HCT116 (cell line): ENCODE measurements at regions not wholly inside any gene's neighbourhood (a gene's known extent, or its start where the extent isn't known, plus 50 kb on each side); places are given as distances from the start of the nearest gene placed in this dataset.

Experiments
- ATAC-seq: fragments of 200-7000 bp; cut with Tn5 transposase; 2 replicates; pipeline ENCODE4 v1.9.1; 2020; ENCODE audit warnings: mild to moderate bottlenecking, moderate library complexity
- BruUV-seq: library from RNA; stranded (reverse); fragments of 400-500 nt; replicated peaks from 2 replicates; lab custom pipeline; 2021; lab: Mats Ljungman, UMichigan
- CTCF ChIA-PET: fragments of 300-600 bp; sonication (Branson Sonifier 250); formaldehyde crosslinking; loops from one replicate; lab custom pipeline; 2021; ENCODE audit warnings: antibody characterized with exemption; lab: Charles Lee
- POLR2A ChIA-PET: fragments of 300-600, 350-600 bp; sonication (Branson Sonifier 250); formaldehyde crosslinking; loops from one replicate; lab custom pipeline; 2021; ENCODE audit warnings: antibody characterized with exemption; lab: Charles Lee
- RAD21 ChIA-PET, 2 experiments: fragments of 300-600 bp; sonication (Branson Sonifier 250); formaldehyde crosslinking; loops; one replicate each; lab custom pipeline; 2023; ENCODE audit warnings: low total read pairs in 2 of 2; ENCODE audit not compliant: uncharacterized antibody in 2 of 2, unreplicated experiment in 2 of 2, low non-redundant PET in 1 of 2; lab: Charles Lee
- DNase-seq: peaks from one replicate; pipeline ENCODE4 v3.0.0-alpha.2; 2010; ENCODE audit warnings: low read depth, low spot score
- H2AFZ ChIP-seq: fragments of 200-600 bp; shearing (Covaris generic), sonication (generic); 2 replicates; pipeline ENCODE4 v1.6.1; 2017; ENCODE audit warnings: low read depth, mixed run types, mixed read lengths, antibody characterized with exemption, low read length; ENCODE audit not compliant: poor library complexity, severe bottlenecking
- H3K27ac ChIP-seq: 2 replicates; pipeline ENCODE4 v1.5.1; 2012; ENCODE audit warnings: low read depth, low read length
- H3K27me3 ChIP-seq: fragments of 200-600 bp; sonication (generic); 2 replicates; pipeline ENCODE4 v1.6.1; 2016; ENCODE audit warnings: mixed run types, low read length, mixed read lengths; ENCODE audit not compliant: insufficient read depth
- H3K36me3 ChIP-seq, 2 experiments: fragments of 200-500 bp in 1 of 2; fragments of 200-600 bp in 1 of 2; sonication (Bioruptor generic) in 1 of 2; sonication (generic) in 1 of 2; 2 replicates each; pipeline versions ENCODE4 v1.5.1 to v1.6.1; 2014 to 2016; ENCODE audit warnings: low read length in 2 of 2, inconsistent platforms in 1 of 2, mixed read lengths in 1 of 2, mixed run types in 1 of 2; ENCODE audit not compliant: insufficient read depth in 2 of 2, control insufficient read depth in 1 of 2
- H3K4me1 ChIP-seq, 2 experiments: fragments of 200-600 bp in 1 of 2; sonication (generic) in 1 of 2; 2 replicates each; pipeline versions ENCODE4 v1.5.1 to v1.6.1; 2012 to 2017; ENCODE audit warnings: low read length in 2 of 2, inconsistent platforms in 1 of 2, mild to moderate bottlenecking in 1 of 2, mixed read lengths in 1 of 2, mixed run types in 1 of 2, moderate library complexity in 1 of 2; ENCODE audit not compliant: insufficient read depth in 2 of 2, control insufficient read depth in 1 of 2
- H3K4me2 ChIP-seq: fragments of 200-600 bp; sonication (generic); 2 replicates; pipeline ENCODE4 v1.6.1; 2017; ENCODE audit warnings: mixed run types, low read length, mixed read lengths
- H3K4me3 ChIP-seq, 2 experiments: fragments of 200-600 bp in 1 of 2; sonication (generic) in 1 of 2; replicated peaks in 1 of 2; 2 replicates each; pipeline ENCODE4 v1.5.1; 2011 to 2016; ENCODE audit warnings: low read length in 2 of 2, control low read depth in 1 of 2, low read depth in 1 of 2, mild to moderate bottlenecking in 1 of 2, mixed read lengths in 1 of 2, mixed run types in 1 of 2
- H3K79me2 ChIP-seq: fragments of 200-600 bp; sonication (generic); 2 replicates; pipeline ENCODE4 v1.6.1; 2017; ENCODE audit warnings: mild to moderate bottlenecking, mixed run types, low read length, moderate library complexity, mixed read lengths; ENCODE audit not compliant: insufficient read depth
- H3K9ac ChIP-seq: fragments of 200-600 bp; sonication (generic); 2 replicates; pipeline ENCODE4 v1.6.1; 2016; ENCODE audit warnings: low read length, mixed read lengths
- H3K9me2 ChIP-seq: fragments of 200-600 bp; sonication (generic), shearing (Covaris generic); 2 replicates; pipeline ENCODE4 v1.6.1; 2017; ENCODE audit warnings: mixed run types, mild to moderate bottlenecking, moderate library complexity; ENCODE audit not compliant: insufficient read depth
- H3K9me3 ChIP-seq, 2 experiments: fragments of 200-500 bp in 1 of 2; fragments of 200-600 bp in 1 of 2; sonication (Bioruptor generic) in 1 of 2; sonication (generic) in 1 of 2; 2 replicates each; pipeline ENCODE4 v1.6.1; 2014 to 2017; ENCODE audit warnings: low read length in 2 of 2, mixed read lengths in 2 of 2, inconsistent platforms in 1 of 2, low read depth in 1 of 2, mild to moderate bottlenecking in 1 of 2, mixed run types in 1 of 2, moderate library complexity in 1 of 2; ENCODE audit not compliant: control insufficient read depth in 1 of 2, insufficient read depth in 1 of 2
- H4K20me1 ChIP-seq: fragments of 200-600 bp; sonication (generic), shearing (Covaris generic); 2 replicates; pipeline ENCODE4 v1.6.1; 2017; ENCODE audit warnings: mixed run types, mild to moderate bottlenecking, moderate library complexity; ENCODE audit not compliant: insufficient read depth
- EGR1 ChIP-seq: IDR thresholded peaks from 2 replicates; pipeline ENCODE4 v1.6.1; 2012; ENCODE audit warnings: low read depth
- MAX ChIP-seq: IDR thresholded peaks from 2 replicates; pipeline ENCODE4 v1.6.1; 2012
- POLR2A ChIP-seq: IDR thresholded peaks from 2 replicates; pipeline ENCODE4 v1.7.0; 2011; ENCODE audit warnings: borderline replicate concordance; ENCODE audit not compliant: insufficient read depth, insufficient read length; ENCODE audit errors: extremely low read depth
- POLR2AphosphoS5 ChIP-seq: IDR thresholded peaks from 2 replicates; pipeline ENCODE4 v1.6.1; 2011; ENCODE audit warnings: mild to moderate bottlenecking, low read depth, low read length, moderate library complexity
- TCF7L2 ChIP-seq: IDR thresholded peaks from 2 replicates; pipeline ENCODE4 v1.7.0; 2011; ENCODE audit warnings: borderline replicate concordance, inconsistent platforms; ENCODE audit not compliant: insufficient read depth, insufficient read length; ENCODE audit errors: extremely low read depth
- YY1 ChIP-seq: IDR thresholded peaks from 2 replicates; pipeline ENCODE4 v1.6.1; 2011; ENCODE audit warnings: low read length, low read depth, moderate library complexity, mild to moderate bottlenecking; ENCODE audit not compliant: insufficient replicate concordance; ENCODE audit errors: extremely low read depth
- intact Hi-C: fragments of 100-400 bp; cut with micrococcal nuclease; formaldehyde crosslinking; loops from 2 replicates; pipeline ENCODE4 v1.10.0; 2022
- TF ChIP-seq, protein P1 (sequence below): IDR thresholded peaks from 2 replicates; pipeline ENCODE4 v1.6.1; 2011; ENCODE audit warnings: mild to moderate bottlenecking, low read length, moderate library complexity; ENCODE audit not compliant: insufficient replicate concordance; ENCODE audit errors: extremely low read depth

DNA sequence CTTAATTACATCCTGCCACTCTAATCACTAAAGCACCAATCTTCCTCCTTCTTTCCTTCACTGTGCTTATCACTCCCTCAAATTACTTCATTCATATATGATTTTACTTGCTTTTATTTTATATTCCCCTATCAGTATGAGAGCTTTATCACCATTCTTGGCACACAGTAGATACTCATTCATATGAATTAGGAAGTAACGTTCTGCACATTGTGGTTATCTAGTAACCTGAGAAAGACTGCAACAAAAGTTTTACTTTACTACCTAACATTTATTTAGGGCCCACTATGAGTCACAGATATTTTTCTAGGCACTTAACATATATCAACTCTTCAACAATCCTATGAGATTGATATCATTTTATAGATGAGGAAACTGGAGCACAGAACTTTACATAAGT, 1559.9 kb upstream of the TENM4 start (continued):
- TF ChIP-seq TCF7L2 (no peak), EGR1 (no peak), POLR2A (no peak)

- DNase-seq, result no peak
- no TSS peak for BruUV-seq
- CTCF ChIA-PET, result no interaction called here
- intact Hi-C loops, result no loop called here
- no peak overlapping the region for H2AFZ ChIP-seq
- no peaks in the 10 kb centered on the region for H3K27me3 ChIP-seq
- RAD21 ChIA-PET, result no interaction called here
- no peak overlapping the region for H3K27ac ChIP-seq
- POLR2A ChIA-PET, result no interaction called here
- H3K4me1 ChIP-seq, result no peaks in the 10 kb centered on the region
- peaks cover 0 to 5% of the 10 kb centered on the region in 2 experiments; a peak in 2 of 4 replicates for H3K9me3 ChIP-seq
- H4K20me1 ChIP-seq, result no peaks in the 10 kb centered on the region
- no peaks in the 10 kb centered on the region; a peak in 1 of 4 replicates for H3K36me3 ChIP-seq
- H3K9ac ChIP-seq, result no peak overlapping the region
- no peak for TF ChIP-seq MAX
- H3K4me2 ChIP-seq, result no peak overlapping the region
- no peak overlapping the region for H3K4me3 ChIP-seq
- H3K79me2 ChIP-seq, result no peaks in the 10 kb centered on the region
- ATAC-seq, result no peak
- no peaks in the 10 kb centered on the region for H3K9me2 ChIP-seq
These were observed 1559.5 kb upstream of the TENM4 start for GRCh38 chr11:81000334-81000733.

DNA sequence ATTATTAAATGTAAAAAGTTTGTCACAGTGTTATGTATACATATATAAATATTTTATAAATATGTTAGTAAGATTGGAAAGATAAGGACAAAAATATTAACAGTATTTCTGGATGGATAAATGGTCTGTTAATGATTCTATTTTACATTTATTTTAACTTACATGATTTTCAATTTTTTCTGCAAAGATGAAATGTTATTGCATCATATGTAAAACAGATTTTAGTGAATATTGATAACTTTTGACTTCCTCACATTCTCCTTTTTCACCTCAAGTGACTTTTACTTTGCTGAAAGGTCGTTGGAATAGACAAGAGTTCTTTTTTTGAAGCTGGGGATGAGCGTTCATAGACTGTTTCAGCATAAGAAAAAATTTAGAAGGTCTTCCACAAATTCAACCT, 1554.7 kb upstream of the TENM4 start:
- H3K4me1 ChIP-seq, result no peaks in the 10 kb centered on the region
- H3K36me3 ChIP-seq, result no peaks in the 10 kb centered on the region; a peak in 1 of 4 replicates
- BruUV-seq, result no TSS peak
- intact Hi-C loops, result no loop called here
- H3K4me2 ChIP-seq, result no peak overlapping the region
- TF ChIP-seq POLR2A (no peak), POLR2AphosphoS5 (no peak), YY1 (no peak), EGR1 (no peak)
- TF ChIP-seq, protein P1, sequence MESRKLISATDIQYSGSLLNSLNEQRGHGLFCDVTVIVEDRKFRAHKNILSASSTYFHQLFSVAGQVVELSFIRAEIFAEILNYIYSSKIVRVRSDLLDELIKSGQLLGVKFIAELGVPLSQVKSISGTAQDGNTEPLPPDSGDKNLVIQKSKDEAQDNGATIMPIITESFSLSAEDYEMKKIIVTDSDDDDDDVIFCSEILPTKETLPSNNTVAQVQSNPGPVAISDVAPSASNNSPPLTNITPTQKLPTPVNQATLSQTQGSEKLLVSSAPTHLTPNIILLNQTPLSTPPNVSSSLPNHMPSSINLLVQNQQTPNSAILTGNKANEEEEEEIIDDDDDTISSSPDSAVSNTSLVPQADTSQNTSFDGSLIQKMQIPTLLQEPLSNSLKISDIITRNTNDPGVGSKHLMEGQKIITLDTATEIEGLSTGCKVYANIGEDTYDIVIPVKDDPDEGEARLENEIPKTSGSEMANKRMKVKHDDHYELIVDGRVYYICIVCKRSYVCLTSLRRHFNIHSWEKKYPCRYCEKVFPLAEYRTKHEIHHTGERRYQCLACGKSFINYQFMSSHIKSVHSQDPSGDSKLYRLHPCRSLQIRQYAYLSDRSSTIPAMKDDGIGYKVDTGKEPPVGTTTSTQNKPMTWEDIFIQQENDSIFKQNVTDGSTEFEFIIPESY, result no peak
- H4K20me1 ChIP-seq, result no peaks in the 10 kb centered on the region
- ChIA-PET CTCF (no interaction called here), POLR2A (no interaction called here), RAD21 (no interaction called here)
- no peaks in the 10 kb centered on the region for H3K79me2 ChIP-seq
- no peak overlapping the region for H3K9ac ChIP-seq
- no peak overlapping the region for H3K4me3 ChIP-seq
- H3K27me3 ChIP-seq, result no peaks in the 10 kb centered on the region
- ATAC-seq, result no peak
- H3K9me2 ChIP-seq, result no peaks in the 10 kb centered on the region
- H3K27ac ChIP-seq, result no peak overlapping the region
- no peak overlapping the region for H2AFZ ChIP-seq
- peaks cover 5 to 7% of the 10 kb centered on the region in 2 experiments; a peak in 2 of 4 replicates for H3K9me3 ChIP-seq
- DNase-seq, result no peak
